ENCODE measurements at regions not wholly inside any gene's neighbourhood (a gene's known extent, or its start where the extent isn't known, plus 50 kb on each side); places are given as distances from the start of the nearest gene placed in this dataset.

DNA sequence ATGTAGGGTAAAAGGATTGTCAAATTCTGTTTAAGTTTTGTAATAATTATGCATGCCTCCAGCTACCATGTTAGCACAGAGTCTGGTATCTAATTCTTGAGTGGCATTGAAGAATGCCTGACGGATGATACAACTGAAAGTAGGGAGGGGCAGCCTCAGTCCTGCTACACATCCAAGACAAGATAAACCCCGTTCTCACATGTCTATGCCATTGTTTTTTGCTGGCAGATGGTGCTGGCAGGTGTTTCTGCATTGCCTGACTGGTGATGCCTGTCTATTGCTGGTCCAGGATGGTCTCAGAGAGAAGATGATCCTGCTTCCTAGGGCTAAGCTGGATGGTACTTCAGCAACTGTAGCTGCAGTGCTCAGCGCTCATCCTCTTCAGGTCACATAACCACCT is 245.8 kb upstream of the NAV3 start:
- H3K4me1 Mint-ChIP-seq = no peaks in the 10 kb centered on the region
- Histone ChIP-seq H3K4me3 (ENCODE audit: low read length) (no peak overlapping the region), H3K4me1 (ENCODE audit: control insufficient read depth, insufficient read depth, low read length) (no peaks in the 10 kb centered on the region), H3K9me3 (ENCODE audit: control insufficient read depth, insufficient read depth, low read length) (no peaks in the 10 kb centered on the region), H3K36me3 (ENCODE audit: control insufficient read depth, insufficient read depth, low read length) (no peaks in the 10 kb centered on the region), H3K27me3 (ENCODE audit: control insufficient read depth, insufficient read depth, low read length) (no peaks in the 10 kb centered on the region), H3K27ac (ENCODE audit: low read length) (no peak overlapping the region)
- no peak overlapping the region for H3K4me3 Mint-ChIP-seq
- ATAC-seq (no peak), DNase-seq (no peak)
- H3K27ac Mint-ChIP-seq = no peak overlapping the region
- no peaks in the 10 kb centered on the region for H3K27me3 Mint-ChIP-seq (ENCODE audit: low read depth in 2 of 2)
- H3K9me3 Mint-ChIP-seq = peaks cover 11 to 12% of the 10 kb centered on the region in 2 donors
- TF ChIP-seq, protein P1, sequence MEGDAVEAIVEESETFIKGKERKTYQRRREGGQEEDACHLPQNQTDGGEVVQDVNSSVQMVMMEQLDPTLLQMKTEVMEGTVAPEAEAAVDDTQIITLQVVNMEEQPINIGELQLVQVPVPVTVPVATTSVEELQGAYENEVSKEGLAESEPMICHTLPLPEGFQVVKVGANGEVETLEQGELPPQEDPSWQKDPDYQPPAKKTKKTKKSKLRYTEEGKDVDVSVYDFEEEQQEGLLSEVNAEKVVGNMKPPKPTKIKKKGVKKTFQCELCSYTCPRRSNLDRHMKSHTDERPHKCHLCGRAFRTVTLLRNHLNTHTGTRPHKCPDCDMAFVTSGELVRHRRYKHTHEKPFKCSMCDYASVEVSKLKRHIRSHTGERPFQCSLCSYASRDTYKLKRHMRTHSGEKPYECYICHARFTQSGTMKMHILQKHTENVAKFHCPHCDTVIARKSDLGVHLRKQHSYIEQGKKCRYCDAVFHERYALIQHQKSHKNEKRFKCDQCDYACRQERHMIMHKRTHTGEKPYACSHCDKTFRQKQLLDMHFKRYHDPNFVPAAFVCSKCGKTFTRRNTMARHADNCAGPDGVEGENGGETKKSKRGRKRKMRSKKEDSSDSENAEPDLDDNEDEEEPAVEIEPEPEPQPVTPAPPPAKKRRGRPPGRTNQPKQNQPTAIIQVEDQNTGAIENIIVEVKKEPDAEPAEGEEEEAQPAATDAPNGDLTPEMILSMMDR (IDR thresholded peaks at IDR 0.05) = no peak
- no peaks in the 10 kb centered on the region for H3K36me3 Mint-ChIP-seq
- 75% methylated on average over 3 of the region's 3 CpGs for WGBS (ENCODE audit: insufficient coverage)
- intact Hi-C loops (cut with micrococcal nuclease) = no loop called here

- DNase-seq (no peak), ATAC-seq (no peak)
- Histone ChIP-seq H3K27me3 (ENCODE audit: control insufficient read depth, insufficient read depth, low read length) (no peaks in the 10 kb centered on the region), H3K27ac (ENCODE audit: low read length) (no peak overlapping the region), H3K9me3 (ENCODE audit: control insufficient read depth, insufficient read depth, low read length) (no peaks in the 10 kb centered on the region), H3K36me3 (ENCODE audit: control insufficient read depth, insufficient read depth, low read length) (no peaks in the 10 kb centered on the region), H3K4me3 (ENCODE audit: low read length) (no peak overlapping the region), H3K4me1 (ENCODE audit: control insufficient read depth, insufficient read depth, low read length) (no peaks in the 10 kb centered on the region)
- WGBS (ENCODE audit: insufficient coverage) = 78% methylated on average over 3 of the region's 4 CpGs
- no peak overlapping the region for H3K27ac Mint-ChIP-seq
- H3K4me1 Mint-ChIP-seq = no peaks in the 10 kb centered on the region
- H3K27me3 Mint-ChIP-seq (ENCODE audit: low read depth in 2 of 2) = no peaks in the 10 kb centered on the region
- peaks cover under 1 to 6% of the 10 kb centered on the region in 2 donors for H3K9me3 Mint-ChIP-seq
- H3K36me3 Mint-ChIP-seq = no peaks in the 10 kb centered on the region
- intact Hi-C loops (cut with micrococcal nuclease) = no loop called here
- TF ChIP-seq, protein P1 (IDR thresholded peaks at IDR 0.05) = no peak
- H3K4me3 Mint-ChIP-seq = no peak overlapping the region
These were observed 252.1 kb upstream of the NAV3 start for GRCh38 chr12:77578466-77579220.

- H3K27ac Mint-ChIP-seq = no peak overlapping the region
- H3K4me3 ChIP-seq (ENCODE audit: low read length) = no peak overlapping the region
- no peaks in the 10 kb centered on the region for H3K27me3 Mint-ChIP-seq (ENCODE audit: low read depth in 2 of 2)
- TF ChIP-seq, protein P1 (IDR thresholded peaks at IDR 0.05) = no peak
- no peaks in the 10 kb centered on the region for H3K4me1 Mint-ChIP-seq
- ATAC-seq (no peak), DNase-seq (no peak)
- no peak overlapping the region for H3K4me3 Mint-ChIP-seq
- no peaks in the 10 kb centered on the region for H3K4me1 ChIP-seq (ENCODE audit: control insufficient read depth, insufficient read depth, low read length)
- no peaks in the 10 kb centered on the region for H3K9me3 ChIP-seq (ENCODE audit: control insufficient read depth, insufficient read depth, low read length)
- 92% methylated on average over 1 of the region's 1 CpG for WGBS (ENCODE audit: insufficient coverage)
- intact Hi-C loops (cut with micrococcal nuclease) = no loop called here
- no peaks in the 10 kb centered on the region for H3K36me3 ChIP-seq (ENCODE audit: control insufficient read depth, insufficient read depth, low read length)
- H3K36me3 Mint-ChIP-seq = no peaks in the 10 kb centered on the region
- no peaks in the 10 kb centered on the region for H3K27me3 ChIP-seq (ENCODE audit: control insufficient read depth, insufficient read depth, low read length)
- no peak overlapping the region for H3K27ac ChIP-seq (ENCODE audit: low read length)
- H3K9me3 Mint-ChIP-seq = peaks cover 0 to 4% of the 10 kb centered on the region in 2 donors
These were observed 252.9 kb upstream of the NAV3 start for GRCh38 chr12:77577791-77578190.
